ENCODE measurements at regions not wholly inside any gene's neighbourhood (a gene's known extent, or its start where the extent isn't known, plus 50 kb on each side); places are given as distances from the start of the nearest gene placed in this dataset.

DNA sequence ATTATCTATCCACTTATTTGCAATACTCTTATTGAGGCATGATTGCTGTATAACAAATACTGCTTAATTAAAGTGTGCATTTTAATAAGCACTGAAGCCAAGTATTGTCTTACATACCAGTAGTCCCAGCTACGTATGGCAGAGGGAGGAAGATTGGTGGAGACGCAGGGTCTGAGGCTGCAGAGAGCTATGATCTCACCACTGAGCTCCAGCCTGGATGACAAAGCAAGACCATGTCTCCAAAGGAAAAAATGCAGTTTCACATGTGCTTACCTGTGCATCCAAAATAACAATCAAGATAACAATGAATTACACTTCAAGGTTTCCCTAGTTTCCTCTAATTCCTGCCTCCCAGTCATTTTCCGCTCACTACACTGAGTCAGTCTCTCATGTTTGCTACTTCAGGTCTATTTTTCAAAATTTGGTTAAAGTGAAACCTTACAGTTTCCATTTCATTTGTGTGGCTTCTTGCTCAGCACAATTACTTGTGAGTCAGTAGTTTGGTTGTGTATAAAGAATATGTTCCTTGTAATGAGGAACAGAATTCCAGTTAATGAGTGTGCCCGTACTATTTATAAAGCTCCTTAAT lies 1250.1 kb downstream of the TMEM121 start:
- TF ChIP-seq, protein P1, sequence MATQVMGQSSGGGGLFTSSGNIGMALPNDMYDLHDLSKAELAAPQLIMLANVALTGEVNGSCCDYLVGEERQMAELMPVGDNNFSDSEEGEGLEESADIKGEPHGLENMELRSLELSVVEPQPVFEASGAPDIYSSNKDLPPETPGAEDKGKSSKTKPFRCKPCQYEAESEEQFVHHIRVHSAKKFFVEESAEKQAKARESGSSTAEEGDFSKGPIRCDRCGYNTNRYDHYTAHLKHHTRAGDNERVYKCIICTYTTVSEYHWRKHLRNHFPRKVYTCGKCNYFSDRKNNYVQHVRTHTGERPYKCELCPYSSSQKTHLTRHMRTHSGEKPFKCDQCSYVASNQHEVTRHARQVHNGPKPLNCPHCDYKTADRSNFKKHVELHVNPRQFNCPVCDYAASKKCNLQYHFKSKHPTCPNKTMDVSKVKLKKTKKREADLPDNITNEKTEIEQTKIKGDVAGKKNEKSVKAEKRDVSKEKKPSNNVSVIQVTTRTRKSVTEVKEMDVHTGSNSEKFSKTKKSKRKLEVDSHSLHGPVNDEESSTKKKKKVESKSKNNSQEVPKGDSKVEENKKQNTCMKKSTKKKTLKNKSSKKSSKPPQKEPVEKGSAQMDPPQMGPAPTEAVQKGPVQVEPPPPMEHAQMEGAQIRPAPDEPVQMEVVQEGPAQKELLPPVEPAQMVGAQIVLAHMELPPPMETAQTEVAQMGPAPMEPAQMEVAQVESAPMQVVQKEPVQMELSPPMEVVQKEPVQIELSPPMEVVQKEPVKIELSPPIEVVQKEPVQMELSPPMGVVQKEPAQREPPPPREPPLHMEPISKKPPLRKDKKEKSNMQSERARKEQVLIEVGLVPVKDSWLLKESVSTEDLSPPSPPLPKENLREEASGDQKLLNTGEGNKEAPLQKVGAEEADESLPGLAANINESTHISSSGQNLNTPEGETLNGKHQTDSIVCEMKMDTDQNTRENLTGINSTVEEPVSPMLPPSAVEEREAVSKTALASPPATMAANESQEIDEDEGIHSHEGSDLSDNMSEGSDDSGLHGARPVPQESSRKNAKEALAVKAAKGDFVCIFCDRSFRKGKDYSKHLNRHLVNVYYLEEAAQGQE (IDR thresholded peaks at IDR 0.05) = no peak
- TF ChIP-seq, protein P2, sequence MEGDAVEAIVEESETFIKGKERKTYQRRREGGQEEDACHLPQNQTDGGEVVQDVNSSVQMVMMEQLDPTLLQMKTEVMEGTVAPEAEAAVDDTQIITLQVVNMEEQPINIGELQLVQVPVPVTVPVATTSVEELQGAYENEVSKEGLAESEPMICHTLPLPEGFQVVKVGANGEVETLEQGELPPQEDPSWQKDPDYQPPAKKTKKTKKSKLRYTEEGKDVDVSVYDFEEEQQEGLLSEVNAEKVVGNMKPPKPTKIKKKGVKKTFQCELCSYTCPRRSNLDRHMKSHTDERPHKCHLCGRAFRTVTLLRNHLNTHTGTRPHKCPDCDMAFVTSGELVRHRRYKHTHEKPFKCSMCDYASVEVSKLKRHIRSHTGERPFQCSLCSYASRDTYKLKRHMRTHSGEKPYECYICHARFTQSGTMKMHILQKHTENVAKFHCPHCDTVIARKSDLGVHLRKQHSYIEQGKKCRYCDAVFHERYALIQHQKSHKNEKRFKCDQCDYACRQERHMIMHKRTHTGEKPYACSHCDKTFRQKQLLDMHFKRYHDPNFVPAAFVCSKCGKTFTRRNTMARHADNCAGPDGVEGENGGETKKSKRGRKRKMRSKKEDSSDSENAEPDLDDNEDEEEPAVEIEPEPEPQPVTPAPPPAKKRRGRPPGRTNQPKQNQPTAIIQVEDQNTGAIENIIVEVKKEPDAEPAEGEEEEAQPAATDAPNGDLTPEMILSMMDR (IDR thresholded peaks at IDR 0.05; ENCODE audit: low read depth, low read length, missing input control) = no peak
- TF ChIP-seq JUND (IDR thresholded peaks at IDR 0.05) (no peak), GABPA (IDR thresholded peaks at IDR 0.05 in 1 of 2, conservative IDR thresholded peaks at IDR 0.05 in 1 of 2) (no peak), YY1 (IDR thresholded peaks at IDR 0.05) (no peak), EGR1 (IDR thresholded peaks at IDR 0.05; ENCODE audit: low read depth in 2 of 2) (no peak), TAF1 (conservative IDR thresholded peaks at IDR 0.05) (no peak), RAD21 (IDR thresholded peaks at IDR 0.05) (no peak)
- TF ChIP-seq, protein P3, sequence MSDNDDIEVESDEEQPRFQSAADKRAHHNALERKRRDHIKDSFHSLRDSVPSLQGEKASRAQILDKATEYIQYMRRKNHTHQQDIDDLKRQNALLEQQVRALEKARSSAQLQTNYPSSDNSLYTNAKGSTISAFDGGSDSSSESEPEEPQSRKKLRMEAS (IDR thresholded peaks at IDR 0.05) = no peak
